GM19023 (cell line): ENCODE measurements at regions not wholly inside any gene's neighbourhood (a gene's known extent, or its start where the extent isn't known, plus 50 kb on each side); places are given as distances from the start of the nearest gene placed in this dataset.
A peak's percentile ranks its signal among the peaks of the same experiment; 100 is the strongest.
"Not testable (repeated sequence)": the region's sequence is repeated elsewhere in the genome, so short reads cannot be mapped to it uniquely, and the experiment has no call there.

Experiments used
- ATAC-seq: cut with Tn5 transposase; IDR thresholded peaks from one replicate; pipeline ENCODE4 v1.9.1; 2021; ENCODE audit warnings: mild to moderate bottlenecking, moderate library complexity; ENCODE audit not compliant: unreplicated experiment

GRCh38 chr1:58257003-58257402 is 289.5 kb downstream of the OMA1 start:
- no peak for ATAC-seq

GRCh38 chr1:58256546-58256945 is 290.0 kb downstream of the OMA1 start:
- no peak for ATAC-seq

GRCh38 chr1:58256041-58256440 is 290.5 kb downstream of the OMA1 start:
- ATAC-seq: no peak

- ATAC-seq: no peak
Observed at GRCh38 chr1:58255192-58255591, 291.3 kb downstream of the OMA1 start.

GRCh38 chr1:58251430-58252073 is 295.0 kb downstream of the OMA1 start:
- ATAC-seq: no peak

- no peak for ATAC-seq
Observed at GRCh38 chr1:58250587-58250948, 296.0 kb downstream of the OMA1 start.

GRCh38 chr1:58249737-58250586 is 296.6 kb downstream of the OMA1 start:
- ATAC-seq: peak; percentile 61

GRCh38 chr1:58249388-58249736 is 297.2 kb downstream of the OMA1 start:
- ATAC-seq: no peak

GRCh38 chr1:58248791-58249190 is 297.7 kb downstream of the OMA1 start:
- no peak for ATAC-seq

GRCh38 chr1:58248072-58248471 is 298.5 kb downstream of the OMA1 start:
- ATAC-seq: no peak

GRCh38 chr1:58246549-58246948 is 300.0 kb downstream of the OMA1 start:
- no peak for ATAC-seq

- ATAC-seq: no peak
Observed at GRCh38 chr1:58244872-58245271, 301.7 kb downstream of the OMA1 start.

- no peak for ATAC-seq
Observed at GRCh38 chr1:58238846-58239245, 307.7 kb downstream of the OMA1 start.

GRCh38 chr1:58233729-58234128 is 312.8 kb downstream of the OMA1 start:
- no peak for ATAC-seq

GRCh38 chr1:58231204-58231603 is 315.3 kb downstream of the OMA1 start:
- ATAC-seq: peak; percentile 92

GRCh38 chr1:58227604-58228003 is 318.9 kb downstream of the OMA1 start:
- no peak for ATAC-seq

GRCh38 chr1:58223522-58223921 is 323.0 kb downstream of the OMA1 start:
- ATAC-seq: no peak

GRCh38 chr1:58220836-58221472 is 325.6 kb downstream of the OMA1 start:
- ATAC-seq: no peak

- not testable (repeated sequence) for ATAC-seq
Observed at GRCh38 chr1:58216169-58216568, 330.4 kb downstream of the OMA1 start.

- ATAC-seq: no peak
Observed at GRCh38 chr1:58214674-58215073, 331.9 kb downstream of the OMA1 start.

GRCh38 chr1:58211869-58212268 is 334.7 kb downstream of the OMA1 start:
- no peak for ATAC-seq

- ATAC-seq: no peak
Observed at GRCh38 chr1:58209575-58209974, 337.0 kb downstream of the OMA1 start.
